NCI-H1092 (cell line): ENCODE measurements at regions not wholly inside any gene's neighbourhood (a gene's known extent, or its start where the extent isn't known, plus 50 kb on each side); places are given as distances from the start of the nearest gene placed in this dataset.

ENCODE experiments used
- DNase-seq: peaks from one replicate; lab custom pipeline; 2025; lab: John Stamatoyannopoulos, UW

DNA sequence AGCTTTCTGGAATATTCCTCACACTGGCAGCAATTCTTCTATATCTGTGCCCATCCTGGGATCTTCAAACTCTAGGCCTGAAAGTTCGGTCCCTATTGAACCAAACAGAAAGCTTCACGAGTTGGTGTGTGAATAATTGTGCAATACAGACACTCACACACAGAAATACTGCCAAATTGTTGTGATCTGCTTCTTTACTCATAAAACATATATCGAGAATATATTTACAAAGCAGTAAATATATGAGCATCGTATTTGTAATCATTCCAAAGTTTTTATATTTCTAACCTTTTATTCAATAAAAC is 56.6 kb upstream of the BEX4 start:
- no peak for DNase-seq

DNA sequence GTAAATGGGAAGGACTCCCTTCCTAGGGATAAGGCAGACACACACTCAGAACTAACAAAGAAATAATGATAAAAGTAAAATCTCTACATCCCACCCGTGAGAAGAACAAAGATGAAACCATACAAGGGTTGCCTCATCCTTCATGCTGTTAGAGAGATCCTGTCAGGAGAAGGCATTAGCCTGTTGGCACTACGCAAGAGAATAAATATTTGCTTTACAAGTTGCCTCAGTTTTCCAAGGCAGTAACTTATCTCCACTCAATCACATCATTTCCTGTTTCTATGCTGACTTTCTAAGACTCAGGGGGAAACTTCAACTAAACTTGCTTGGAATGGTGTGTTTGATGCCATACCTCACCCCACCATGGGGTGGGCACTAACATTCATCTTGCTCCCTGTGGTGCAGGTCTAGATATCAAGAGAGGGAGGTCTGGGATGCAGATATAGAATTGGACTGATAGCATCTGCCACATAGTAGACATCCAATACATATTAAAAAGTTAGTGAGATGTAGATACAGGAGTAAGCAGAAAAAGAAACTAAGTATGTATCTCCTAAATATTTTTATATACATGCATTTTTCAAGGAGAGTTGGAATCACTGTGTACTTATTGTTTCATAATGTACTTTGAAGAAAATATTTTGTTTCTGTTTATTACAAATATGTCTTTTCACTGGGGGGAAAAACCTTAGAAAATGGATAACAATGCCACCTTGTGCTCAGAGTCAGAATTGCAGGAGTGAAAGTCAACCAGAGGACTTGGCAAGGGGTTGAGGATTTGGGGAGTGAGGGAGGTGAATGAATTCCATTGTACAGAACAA is 57.2 kb upstream of the BEX4 start:
- peak; percentile 18 for DNase-seq

DNA sequence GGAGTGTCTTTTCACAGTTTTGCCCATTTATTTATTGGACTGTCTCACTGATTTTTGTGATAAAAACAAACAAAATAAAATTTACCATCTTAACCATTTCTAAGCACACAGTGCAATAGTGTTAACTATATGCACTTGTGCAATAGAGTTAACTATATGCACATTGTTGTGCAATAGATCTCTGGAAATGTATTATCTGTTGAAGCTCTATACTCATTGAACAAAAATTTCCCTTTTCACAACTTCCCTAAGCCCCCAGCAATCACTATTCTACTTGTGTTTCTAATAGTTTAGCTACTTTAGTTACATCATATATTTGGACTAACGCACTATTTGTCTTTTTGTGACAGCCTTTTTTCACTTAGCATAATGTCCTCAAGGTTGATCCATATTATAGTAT is 59.7 kb upstream of the BEX4 start:
- DNase-seq: no peak

DNA sequence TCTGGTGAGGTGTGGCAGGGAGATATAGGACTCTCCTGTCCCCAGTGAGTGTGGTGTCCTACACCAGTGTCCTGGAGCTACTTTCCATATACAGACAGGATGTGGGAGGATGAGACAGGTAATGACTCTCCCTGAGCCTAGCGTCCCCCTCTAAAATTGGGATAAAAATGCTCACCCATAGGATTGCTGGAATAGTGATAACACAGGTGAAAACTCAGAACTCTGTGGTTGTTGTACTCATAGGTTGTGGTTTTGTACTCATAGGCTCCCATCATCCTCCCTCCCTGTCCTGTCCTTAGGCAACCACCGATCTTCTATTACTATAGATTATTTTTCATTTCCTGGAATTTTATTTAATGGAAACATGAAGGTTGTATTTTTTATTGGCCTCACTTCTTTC is 60.7 kb upstream of the NXF3 start:
- DNase-seq: no peak

DNA sequence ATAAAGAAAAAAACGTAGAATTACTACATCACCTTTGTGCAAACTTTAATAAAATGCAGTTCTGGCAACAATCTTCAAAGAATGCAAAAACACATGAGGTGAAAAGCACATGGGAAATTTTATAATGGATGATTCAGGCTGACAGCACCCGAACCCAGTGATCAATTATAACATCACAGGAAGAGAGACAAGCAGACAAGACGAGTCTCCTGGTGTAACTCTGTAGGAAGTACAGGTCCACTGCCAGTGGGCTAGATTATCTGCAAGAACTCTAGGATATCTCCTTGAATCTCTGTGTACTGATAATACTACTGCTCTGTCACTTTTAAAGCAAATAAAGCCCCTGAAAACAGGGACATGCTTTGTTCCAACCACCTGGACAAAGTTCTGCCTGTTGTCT is 58.9 kb upstream of the NXF3 start:
- DNase-seq: no peak

DNA sequence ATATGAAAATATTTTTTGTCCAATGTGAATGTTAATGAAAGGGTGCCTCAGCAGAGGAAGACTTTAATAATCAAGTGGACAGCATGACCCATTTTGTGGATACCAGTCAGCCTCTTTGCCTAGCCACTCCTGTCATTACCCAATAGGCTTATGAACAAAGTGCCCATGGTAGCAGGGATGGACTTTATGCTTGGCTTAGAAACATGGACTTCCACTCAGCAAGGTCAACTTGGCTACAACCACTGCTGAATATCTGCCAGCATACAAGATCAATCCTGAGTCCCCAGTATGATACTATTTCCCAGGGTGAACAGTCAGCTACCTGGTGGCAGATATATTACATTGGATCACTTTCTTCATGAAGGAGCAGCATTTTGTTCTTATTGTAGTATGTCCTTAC is 56.7 kb upstream of the NXF3 start:
- no peak for DNase-seq

DNA sequence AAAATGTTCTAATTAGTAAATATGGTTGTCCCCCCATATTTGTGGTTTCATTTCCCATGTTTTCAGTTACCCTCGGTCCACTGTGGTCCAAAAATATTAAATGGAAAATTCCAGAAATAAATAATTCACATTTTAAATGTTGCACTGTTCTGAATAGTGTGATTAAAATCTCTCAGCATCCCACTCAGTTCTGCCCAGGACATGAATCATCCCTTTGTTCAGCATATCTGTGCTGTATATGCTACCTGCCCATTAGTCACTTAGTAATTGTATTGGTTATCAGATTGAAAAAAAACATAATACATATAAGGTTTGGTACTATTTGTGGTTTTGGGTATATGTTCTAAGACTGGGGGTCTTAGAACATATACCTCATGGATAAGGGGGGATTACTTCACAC is 55.1 kb upstream of the NXF3 start:
- DNase-seq: no peak
